HL-60 (cell line): ENCODE measurements at regions not wholly inside any gene's neighbourhood (a gene's known extent, or its start where the extent isn't known, plus 50 kb on each side); places are given as distances from the start of the nearest gene placed in this dataset.
"Not testable (repeated sequence)": the region's sequence is repeated elsewhere in the genome, so short reads cannot be mapped to it uniquely, and the experiment has no call there.

ENCODE experiments used
- POLR2AphosphoS5 ChIP-seq: IDR thresholded peaks from 2 replicates; pipeline ENCODE4 v1.6.1; 2012; ENCODE audit warnings: low read depth
- TF ChIP-seq, protein P1 (sequence below): IDR thresholded peaks from one replicate; pipeline ENCODE4 v1.5.1; 2011; ENCODE audit warnings: low read length, control low read depth, inconsistent platforms; ENCODE audit not compliant: insufficient read depth

DNA sequence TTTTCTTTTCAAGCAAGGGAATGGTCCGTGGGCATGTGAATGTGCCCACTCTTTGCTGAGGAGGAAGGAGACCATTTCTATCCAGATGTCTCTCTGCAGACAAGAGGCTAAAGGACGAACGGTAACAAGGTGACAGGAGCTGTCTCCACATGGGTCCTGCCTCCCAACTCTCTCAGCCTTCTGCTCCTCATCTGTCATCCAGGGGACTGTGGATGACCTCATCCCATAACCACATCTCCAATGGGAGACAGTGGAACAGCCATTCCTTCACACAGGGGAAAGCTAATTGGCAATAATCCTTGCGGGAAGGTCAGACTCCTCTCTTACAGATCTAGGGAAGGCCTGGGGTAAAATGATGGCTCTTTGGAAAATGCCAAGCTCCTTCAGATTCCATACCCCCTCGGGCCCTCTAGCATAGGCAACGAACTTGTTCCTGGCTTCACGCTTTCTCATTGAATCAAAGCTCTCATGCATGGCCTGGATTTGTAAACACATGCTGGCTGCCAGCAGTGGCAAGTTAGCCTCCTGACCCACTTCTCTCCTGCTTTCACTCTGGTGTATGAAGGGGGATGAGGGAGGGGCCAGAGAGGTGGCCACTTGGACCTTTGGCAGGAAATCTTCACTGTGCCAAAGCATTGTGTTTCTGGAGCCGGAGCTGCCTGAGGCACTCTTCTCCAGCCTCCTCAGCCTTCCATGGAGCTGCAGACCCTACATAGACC lies 65.8 kb upstream of the IKBKE start:
- TF ChIP-seq, protein P1, sequence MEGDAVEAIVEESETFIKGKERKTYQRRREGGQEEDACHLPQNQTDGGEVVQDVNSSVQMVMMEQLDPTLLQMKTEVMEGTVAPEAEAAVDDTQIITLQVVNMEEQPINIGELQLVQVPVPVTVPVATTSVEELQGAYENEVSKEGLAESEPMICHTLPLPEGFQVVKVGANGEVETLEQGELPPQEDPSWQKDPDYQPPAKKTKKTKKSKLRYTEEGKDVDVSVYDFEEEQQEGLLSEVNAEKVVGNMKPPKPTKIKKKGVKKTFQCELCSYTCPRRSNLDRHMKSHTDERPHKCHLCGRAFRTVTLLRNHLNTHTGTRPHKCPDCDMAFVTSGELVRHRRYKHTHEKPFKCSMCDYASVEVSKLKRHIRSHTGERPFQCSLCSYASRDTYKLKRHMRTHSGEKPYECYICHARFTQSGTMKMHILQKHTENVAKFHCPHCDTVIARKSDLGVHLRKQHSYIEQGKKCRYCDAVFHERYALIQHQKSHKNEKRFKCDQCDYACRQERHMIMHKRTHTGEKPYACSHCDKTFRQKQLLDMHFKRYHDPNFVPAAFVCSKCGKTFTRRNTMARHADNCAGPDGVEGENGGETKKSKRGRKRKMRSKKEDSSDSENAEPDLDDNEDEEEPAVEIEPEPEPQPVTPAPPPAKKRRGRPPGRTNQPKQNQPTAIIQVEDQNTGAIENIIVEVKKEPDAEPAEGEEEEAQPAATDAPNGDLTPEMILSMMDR, result not testable (repeated sequence)
- TF ChIP-seq POLR2AphosphoS5, result not testable (repeated sequence)
